ENCODE measurements at regions not wholly inside any gene's neighbourhood (a gene's known extent, or its start where the extent isn't known, plus 50 kb on each side); places are given as distances from the start of the nearest gene placed in this dataset.

- TF ChIP-seq GATA3 (IDR thresholded peaks at IDR 0.05; ENCODE audit: low read depth, low read length): no peak
- TF ChIP-seq GATA2 (IDR thresholded peaks at IDR 0.05; ENCODE audit: low read depth, low read length): no peak
Observed at GRCh38 chr2:180289627-180290026, 282.5 kb upstream of the CWC22 start.
